Hematopoietic multipotent progenitor cell (in vitro differentiated cells): ENCODE measurements at regions not wholly inside any gene's neighbourhood (a gene's known extent, or its start where the extent isn't known, plus 50 kb on each side); places are given as distances from the start of the nearest gene placed in this dataset.
A peak's percentile ranks its signal among the peaks of the same experiment; 100 is the strongest.

ENCODE experiments used
- DNase-seq, 3 donors: peaks; one replicate each; pipeline ENCODE4 v3.0.0-alpha.2; 2011 to 2015; ENCODE audit warnings: low read depth in 2 of 3, low spot score in 2 of 3

- peak in 1 of 3 donors; percentile 22 for DNase-seq
Observed at GRCh38 chr10:88194041-88194887, 330.8 kb downstream of the PTEN start.

- DNase-seq = no peak
Observed at GRCh38 chr10:88194961-88195367, 331.5 kb downstream of the PTEN start.

GRCh38 chr10:88195841-88196240, 332.4 kb downstream of the PTEN start:
- no peak for DNase-seq

DNA sequence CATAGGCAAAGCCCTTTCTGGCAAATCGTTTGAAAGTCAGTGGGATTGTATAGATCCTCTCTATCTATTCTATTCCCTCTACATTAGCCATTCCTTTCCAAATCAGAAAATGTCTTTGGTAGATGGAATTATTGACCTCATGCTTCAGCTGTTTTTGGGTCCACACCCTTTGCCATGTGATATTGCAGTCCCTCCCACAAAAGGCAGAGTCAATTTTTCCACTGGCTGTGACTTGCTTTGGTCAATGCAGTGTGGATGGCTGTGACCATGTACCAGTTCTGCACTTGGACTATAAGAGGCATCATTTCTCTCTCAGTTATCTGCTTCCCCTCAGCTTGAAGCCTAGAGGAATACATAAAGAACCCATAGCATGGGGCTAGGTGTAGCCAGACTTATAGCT, 332.9 kb downstream of the PTEN start:
- no peak for DNase-seq

GRCh38 chr10:88198023-88198422, 334.6 kb downstream of the PTEN start:
- DNase-seq = no peak

DNA sequence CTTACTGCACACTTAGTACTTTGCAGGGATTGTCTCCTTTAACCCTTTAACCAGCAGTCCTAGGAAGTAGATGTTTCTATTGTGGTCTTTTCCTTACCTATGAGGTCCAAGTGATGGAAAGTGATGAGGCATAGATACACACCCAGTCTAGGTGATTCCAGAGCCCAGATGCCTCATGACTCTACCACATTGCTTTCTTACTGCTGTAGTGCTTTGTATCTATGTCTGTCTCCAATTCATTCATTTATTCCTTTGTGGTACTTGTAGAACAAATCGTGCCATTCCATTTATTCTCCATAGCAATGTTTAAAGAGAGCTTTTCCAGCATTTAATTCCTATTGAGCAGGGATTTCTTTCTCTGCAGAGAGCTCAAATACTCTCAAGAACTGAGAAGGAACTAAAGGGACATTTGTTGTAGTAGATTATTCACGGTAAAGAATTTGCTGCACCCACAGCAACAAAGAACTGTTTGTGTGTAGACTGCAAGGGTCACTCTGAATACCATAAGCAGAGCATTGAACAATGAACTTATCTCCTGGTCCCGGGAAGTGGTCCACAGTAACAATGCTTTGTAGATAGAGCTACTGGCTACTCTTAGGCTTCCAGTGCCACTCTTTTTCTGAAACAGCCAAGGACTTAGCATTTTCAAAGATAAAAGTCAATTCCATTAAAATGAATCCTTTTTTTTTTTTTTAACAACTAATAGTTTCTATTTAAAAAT, 337.0 kb downstream of the PTEN start:
- no peak for DNase-seq

DNA sequence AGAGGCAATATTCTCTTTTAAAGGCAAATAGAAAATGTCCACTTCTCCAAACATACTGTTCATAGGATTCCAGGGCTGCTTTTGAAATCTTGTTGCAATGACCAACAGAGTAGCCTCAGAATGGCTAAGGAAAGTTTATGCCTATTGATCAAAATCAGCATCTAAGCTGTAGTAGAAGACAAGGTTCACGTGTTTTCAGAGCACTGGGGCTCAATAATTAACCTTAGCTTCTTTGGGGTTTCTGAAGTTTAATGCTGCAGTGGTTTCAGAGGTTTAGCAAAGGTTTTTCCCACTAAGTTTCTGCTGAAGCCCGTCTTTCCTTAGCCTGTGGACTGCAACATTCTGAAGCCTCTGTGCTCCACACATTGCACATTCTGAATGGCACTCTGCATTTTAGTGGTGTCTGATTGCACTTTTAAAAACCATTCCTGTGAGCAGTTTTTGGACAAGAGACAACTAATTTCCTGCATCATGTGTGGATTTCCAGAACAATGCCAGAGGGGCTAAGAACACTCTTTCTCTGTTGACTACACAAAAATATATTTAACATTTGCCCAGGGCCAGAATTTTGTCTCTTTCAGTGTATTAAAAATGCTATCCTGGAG, 342.5 kb downstream of the PTEN start:
- no peak for DNase-seq

DNA sequence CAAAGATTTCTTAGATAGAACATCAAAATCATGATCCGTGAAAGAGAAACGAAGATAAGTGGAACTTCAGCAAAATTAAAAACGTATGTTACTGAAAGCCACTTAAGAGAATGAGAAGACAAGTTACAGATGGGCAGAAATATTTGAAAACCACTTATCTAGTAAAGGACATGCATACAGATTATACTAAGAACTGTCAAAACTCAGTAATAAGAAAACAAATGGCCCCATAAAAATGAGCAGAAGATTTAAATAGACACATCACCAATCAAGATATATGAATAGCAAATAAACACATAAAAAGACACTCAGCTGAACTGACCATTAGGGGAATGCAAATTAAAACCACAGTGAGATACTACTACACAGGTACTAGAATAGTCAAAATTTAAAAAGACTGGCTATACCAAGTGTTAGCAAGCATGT, 343.7 kb downstream of the PTEN start:
- DNase-seq = no peak

GRCh38 chr10:88209231-88209630, 345.8 kb downstream of the PTEN start:
- DNase-seq = no peak

GRCh38 chr10:88209837-88210561, 346.6 kb downstream of the PTEN start:
- no peak for DNase-seq

GRCh38 chr10:88211230-88211629, 347.8 kb downstream of the PTEN start:
- no peak for DNase-seq

GRCh38 chr10:88212069-88212468, 348.6 kb downstream of the PTEN start:
- no peak for DNase-seq

DNA sequence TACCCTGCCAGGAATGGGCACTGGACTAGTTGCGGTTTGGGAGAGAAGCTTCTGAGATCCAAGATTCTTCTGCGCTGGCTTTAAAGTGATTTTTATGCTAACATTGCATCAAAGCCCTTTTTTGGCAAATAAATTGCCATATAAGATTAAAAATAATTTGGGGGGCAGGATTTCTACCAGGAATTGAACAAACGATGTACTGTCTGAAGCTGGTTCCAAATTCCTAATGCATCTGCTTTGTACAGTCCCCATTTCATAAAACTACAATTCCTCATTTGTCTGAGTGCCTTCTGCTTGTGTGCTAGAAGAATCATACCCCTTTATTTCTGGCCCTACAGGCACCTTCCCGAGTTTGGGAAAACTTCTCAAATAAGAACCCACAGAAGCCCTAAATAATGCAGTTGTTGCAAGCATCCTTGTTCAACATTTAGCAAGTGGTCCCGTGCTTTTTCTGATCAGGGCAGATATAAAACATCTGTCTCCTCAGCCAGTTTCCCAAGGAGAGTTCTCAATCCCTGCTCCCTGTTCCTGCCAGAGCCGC, 349.7 kb downstream of the PTEN start:
- no peak for DNase-seq

DNA sequence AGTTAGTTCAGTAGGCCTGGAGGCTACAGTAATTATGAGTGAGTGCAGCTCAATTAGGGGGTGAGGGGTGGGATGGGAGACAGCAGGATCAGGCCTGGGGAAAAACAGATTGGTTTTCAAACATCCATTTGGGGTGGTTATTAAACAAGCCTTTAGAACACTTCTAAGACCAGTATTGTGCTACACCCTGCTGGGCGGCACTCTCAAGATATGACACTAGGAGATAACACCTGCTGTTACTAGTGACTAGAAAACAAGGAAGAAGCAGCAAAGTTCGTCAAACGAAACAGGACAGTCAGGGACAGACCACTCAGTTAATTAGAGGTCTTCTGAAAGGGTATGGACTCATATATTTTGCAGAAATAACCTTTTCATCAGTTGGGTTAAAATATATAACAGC, 353.6 kb downstream of the PTEN start:
- no peak for DNase-seq

DNA sequence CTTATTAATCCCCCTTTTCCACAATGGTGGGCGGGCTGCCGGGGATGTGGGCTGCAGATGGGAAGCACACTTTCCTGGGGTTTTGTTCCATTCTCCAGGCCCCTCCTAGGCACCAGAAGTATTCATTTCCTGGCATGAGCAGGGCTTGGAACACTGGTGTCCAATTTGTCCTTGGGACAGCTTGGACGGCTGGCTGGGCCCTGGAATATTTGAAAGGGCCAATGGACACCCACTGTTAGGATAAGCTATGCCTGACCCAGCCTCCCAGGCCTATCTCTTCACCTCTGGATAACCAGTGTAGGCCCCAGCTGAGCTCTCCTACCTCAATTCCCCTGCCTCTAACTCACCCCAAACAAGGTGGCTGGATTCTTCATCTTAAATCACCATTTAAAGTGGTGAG, 354.9 kb downstream of the PTEN start:
- no peak for DNase-seq

DNA sequence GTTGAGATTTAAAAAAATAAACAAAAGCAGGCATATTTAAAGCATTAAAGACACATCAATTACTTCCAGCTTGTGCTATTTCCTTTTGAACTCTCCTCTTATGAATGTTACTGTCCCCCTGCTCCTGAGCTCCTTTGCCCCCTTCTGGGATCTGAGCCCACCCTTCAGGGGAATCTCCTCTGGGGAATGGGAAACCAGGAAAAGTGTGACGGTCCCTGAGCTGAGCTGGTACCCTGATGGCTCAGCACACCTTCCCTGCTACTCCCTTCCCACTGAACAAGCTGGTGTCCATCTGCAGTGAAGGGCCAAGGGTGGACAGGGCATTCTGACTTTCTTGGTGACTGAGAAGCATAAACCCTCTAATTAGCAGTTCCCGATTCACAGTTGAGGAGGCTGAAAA, 356.3 kb downstream of the PTEN start:
- no peak for DNase-seq

- no peak for DNase-seq
Observed at GRCh38 chr10:88221010-88221973, 357.9 kb downstream of the PTEN start.

DNA sequence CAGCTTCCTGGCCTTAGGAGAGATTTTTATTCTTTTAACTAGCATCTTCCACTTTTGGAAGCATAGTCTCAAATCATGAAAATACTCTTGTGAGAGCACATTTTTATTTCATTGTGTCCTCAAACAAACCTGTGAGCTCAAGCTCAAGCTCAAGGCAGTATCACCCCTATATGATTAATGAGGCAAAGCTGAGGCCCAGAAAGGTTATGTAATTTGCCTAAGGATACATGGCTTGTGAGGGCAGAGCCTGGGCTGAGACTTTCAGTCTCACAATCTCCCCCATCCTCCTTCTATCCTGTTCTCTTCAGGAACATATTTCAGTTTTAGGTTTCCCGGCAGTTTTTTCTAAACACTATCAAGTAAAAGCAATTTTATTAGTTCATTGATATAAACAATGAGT, 359.5 kb downstream of the PTEN start:
- no peak for DNase-seq
